OCI-M2 (cell line): ENCODE measurements at regions not wholly inside any gene's neighbourhood (a gene's known extent, or its start where the extent isn't known, plus 50 kb on each side); places are given as distances from the start of the nearest gene placed in this dataset.
"Not testable (repeated sequence)": the region's sequence is repeated elsewhere in the genome, so short reads cannot be mapped to it uniquely, and the experiment has no call there.

ENCODE experiments used
- DNase-seq: peaks from one replicate; lab custom pipeline; 2025; ENCODE audit not compliant: unreplicated experiment; lab: John Stamatoyannopoulos, UW

DNA sequence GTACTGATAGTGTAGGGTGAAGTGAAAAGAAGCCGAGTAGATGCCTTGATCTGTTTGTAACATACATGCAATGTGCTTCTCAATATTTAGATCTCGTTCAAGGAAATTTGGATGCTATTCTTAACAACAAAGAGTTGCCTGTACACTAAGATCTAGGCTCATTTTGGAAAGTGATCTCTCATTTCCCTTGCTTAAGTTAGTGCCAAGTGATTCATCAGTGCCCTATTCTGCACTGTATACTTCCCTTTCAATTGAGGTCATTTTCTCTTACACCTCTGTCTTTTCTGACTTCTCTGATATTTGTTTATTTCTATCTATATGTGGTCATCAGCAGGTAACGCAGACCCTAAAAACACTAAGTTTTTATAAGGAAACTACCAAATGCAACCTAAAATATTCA is 528.6 kb upstream of the PTPRD start:
- DNase-seq, result no peak

DNA sequence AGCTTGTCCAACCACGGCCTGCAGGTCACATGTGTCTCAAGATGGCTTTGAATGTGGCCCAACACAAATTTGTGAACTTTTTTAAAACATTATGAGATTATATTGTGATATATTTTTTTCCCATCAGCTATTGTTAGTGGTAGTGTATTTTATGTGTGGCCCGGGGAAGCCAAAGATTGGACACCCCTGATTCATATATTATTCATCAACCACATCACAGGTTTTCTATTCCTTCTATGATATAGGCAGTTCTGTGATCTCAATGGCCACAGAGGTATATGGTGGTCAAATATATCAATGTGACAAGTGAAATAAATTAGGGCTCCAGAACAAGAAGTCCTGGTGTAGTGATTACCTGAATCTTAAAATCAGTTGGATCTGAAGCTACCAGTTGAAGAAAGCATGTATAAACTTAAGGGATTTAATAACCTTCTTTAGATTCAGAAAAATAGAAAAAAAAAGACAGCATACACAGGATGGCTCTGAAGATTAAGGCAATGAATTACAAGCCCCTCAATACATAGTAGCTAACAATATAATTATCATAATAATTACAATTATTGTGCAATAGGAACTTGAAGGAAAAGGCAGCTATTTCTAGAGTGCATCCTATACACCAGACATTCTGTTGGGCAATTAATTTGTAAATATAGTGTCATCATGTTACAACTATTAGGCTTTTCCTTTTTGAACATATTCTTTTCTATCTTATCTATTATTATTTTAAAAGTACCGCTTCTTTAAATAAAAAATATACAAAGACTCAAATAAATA is 530.4 kb upstream of the PTPRD start:
- no peak for DNase-seq

DNA sequence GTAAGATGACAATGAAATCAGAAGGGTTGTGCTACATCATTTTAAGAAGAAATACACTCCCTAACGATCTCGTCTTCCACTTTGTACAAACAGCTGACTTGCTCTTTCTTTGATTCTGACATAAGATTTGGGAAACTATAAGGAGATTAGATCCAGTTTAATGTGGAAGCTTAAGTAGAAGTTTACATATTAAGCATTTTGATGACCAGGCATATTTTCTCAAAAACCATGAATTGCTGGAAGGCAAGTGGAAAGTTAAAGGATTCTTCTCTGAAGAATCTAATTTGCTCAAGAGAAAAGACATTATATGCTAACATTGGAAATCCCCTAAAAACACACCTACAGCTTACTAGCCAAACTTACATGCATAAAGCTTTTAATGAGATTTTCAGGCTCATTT is 531.9 kb upstream of the PTPRD start:
- DNase-seq, result no peak

DNA sequence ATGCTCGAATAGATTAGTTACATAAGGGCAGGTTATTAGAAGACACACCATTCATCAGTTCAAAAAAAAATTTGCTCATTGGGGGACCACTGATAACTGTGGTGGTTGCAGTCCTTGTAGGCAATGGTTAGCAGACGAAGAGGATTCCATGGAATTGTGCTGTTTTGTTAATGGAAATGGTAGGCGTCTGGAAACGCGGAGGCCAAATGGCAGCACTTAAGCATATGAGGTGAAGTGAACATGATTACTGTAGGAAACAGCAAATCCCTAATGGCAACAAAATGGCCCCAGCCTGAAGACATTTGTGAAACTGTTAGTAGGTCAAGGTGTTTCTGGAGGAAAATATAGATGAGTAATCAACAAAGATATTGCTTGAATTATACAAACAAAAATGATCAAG is 535.4 kb upstream of the PTPRD start:
- no peak for DNase-seq

DNA sequence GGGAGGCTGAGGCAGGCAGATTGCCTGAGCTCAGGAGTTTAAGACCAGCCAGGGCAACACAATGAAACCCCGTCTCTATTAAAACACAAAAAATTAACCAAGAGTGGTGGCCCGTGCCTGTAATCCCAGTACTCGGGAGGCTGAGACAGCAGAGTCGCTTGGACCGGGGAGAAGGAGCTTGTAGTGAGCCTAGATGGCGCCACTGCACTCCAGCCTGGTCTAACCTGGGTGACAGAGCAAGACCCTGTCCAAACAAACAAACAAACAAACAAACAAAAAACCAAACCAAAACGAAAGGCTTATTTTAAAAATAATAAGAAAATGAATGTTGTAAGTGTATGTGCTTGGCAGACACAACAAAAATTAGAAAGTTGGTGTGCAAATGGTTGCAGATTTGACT is 536.3 kb upstream of the PTPRD start:
- DNase-seq, result no peak

DNA sequence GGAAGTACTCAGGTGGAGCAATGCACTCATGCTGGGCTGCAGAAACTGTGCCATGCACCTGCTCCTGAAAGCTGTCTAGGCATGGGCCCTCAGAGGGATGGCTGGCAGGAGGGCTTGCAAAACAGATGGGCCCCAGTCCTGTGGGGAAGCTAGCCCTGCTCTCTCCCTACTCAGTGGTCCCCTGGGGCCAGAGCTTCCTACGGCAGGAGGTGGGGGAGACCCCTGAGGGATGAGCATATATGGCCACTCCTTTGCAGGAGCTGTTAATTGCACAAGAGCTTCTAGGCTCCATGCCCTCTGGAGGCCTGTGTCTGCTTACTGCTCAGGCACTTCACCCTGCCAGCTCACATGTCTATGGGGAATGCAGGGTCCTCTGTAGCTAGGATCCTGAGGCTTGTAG is 545.3 kb upstream of the PTPRD start:
- no peak for DNase-seq

DNA sequence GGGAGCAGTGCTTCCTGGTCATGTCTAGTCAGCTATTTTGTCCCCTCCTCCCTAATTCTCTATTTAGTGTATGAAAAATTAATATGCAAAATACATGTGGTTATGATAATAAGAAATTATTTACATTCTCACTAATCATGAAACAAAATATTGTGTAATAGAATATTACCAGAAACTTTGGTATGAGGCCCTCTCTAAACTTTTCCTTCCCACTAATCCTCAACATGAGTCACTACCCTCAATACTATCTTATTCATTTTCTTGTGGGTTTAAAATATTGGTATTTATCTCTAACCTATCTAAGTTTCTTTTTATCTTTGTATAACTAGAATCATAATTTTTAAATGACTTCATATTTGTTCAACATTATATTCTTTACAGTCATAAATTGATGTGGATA is 545.9 kb upstream of the PTPRD start:
- no peak for DNase-seq

DNA sequence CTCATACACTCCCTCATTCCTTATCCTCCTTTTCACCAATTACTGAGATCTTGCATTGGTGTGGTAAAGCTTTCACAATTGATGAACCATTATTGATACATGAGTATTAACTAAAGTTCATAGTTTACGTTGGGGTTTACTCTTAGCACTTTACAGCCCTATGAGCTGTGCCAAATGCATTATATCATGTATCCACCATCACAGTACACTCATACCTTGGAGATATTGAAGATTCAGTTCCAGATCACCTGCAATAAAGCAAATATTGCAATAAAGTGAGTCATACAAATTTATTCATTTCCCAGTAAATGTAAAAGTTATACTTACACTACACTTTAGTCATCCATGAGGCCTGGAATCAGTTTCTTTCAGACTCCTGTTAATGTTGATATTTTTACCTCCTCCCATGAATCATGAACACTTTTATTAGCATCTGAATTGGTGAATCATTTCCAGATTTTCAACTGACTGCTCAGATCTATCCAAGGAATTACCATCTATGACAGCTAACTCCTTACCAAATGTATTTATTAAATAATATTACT is 546.6 kb upstream of the PTPRD start:
- DNase-seq, result no peak

DNA sequence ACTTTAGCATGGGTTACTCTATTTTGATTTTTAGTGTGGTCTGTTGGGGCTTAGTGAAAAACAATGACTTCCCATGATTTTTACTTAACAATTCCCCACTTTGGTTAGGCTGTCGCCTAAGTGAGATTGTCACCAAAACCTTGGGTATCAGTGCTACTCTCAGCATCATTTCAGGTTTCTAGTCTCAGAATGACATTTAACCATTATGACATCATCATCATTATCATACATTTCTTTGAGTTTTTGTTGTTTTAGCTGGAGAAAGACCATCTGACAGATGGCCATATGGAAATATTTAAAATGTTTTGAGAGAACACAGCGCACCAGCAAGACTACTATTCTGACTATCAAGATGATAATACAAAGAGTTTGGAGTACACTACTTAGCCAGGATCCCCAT is 551.0 kb upstream of the PTPRD start:
- no peak for DNase-seq

DNA sequence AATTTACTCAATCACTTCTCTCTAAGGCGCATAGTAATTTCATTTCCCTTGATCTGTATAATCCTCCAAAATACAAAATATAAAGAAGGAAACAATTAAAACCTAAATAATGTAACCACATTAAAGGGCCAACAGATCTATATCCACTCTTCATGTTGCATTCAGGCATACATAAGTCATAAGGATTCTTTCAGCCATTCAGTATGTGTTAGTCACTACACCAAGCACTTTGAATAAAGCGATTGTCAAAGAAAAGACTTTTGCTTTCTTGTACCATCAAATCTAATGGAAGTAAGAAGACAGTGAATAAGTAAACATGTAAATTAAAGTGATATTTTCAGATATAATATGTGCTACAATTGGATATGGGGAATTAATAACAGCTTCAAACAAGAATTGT is 569.2 kb upstream of the PTPRD start:
- no peak for DNase-seq

DNA sequence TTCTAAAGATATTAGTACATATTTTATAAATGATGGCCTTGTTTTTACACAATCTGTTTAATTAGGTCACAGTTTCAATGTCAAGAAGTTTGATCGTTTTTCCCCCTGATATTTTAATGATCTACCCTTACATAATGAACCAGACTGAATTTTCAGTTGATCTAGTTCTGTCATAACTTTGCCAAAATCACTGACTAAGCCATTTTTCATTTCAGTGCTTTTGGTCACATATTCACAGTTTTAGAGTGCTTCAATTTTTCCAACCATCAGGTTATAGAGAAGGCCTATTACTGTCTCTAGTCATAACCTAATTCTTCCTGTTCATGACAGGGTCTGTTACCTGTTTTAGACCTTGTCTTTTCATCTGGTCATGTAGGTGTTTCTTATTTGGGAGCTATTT is 577.9 kb upstream of the PTPRD start:
- no peak for DNase-seq

DNA sequence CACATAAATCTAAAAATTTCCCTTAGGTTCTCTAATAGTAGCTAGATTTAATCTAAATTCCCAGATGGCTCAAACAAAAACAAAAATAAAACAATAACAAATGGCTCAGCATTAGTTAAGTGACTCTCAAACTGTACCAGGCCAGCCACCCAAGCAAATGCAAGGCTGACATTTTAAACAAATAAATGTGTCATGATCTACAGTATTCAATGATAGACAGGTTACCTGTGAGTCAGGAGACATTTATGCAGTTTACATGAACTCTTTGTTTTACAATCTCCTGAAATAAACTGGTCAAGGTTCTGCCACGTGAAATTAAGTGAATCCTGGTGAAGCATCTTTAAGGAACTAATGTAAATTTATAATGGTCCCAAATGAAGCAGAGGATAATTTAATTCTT is 580.2 kb upstream of the PTPRD start:
- no peak for DNase-seq

DNA sequence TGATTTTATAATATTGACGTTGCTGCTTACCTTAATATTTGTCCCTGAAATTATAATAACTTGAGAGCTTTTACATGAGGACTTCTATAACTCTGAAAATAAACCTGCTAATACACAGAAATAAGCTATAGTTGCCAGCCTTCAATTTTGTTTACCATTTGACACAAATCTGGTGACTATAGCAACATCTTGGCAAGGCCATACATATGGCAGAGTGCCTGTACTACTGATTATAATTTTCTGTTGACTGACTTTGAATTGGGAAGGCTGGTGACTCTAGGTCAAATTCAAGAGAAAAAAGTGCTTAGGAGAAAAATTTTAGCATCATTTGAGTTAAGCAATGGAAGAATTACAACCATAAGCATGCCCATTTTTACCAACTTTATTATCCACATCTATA is 581.4 kb upstream of the PTPRD start:
- no peak for DNase-seq

DNA sequence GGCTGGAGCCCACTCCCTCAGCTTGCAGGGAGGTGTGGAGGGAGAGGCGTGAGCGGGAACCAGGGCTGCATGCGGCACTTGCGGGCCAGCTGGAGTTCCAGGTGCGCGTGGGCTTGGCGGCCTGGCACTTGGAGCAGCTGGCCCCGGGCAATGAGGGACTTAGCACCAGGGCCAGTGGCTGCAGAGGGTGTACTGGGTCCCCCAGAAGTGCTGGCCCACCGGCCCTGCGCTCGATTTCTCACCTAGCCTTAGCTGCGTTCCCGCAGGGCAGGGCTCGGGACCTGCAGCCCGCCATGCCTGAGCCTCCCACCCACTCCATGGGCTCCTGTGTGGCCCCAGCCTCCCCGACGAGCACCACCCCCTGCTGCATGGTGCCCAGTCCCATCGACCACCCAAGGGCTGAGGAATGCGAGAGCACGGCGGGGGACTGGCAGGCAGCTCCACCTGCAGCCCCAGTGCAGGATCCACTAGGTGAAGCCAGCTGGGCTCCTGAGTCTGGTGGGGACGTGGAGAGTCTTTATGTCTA is 584.1 kb upstream of the PTPRD start:
- DNase-seq, result not testable (repeated sequence)

DNA sequence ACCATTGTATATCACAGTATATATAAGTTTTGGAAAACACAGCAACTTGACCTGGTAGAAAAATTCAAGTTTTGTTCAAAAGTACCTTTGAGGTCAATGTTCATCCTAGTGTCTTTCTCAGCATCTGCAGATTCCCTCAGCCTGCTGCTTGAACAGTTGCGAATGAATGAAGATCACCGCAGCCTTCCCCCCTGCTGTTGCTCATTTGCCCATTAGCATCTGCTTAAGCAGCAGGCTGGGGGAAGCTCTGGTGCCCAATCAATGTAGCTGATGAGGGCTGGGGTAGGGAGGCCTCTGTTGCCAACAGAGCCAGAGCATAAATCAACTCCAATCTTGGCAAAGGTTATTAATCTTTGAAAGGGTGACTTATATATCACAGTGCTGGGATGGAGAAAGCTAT is 586.5 kb upstream of the PTPRD start:
- DNase-seq, result no peak

DNA sequence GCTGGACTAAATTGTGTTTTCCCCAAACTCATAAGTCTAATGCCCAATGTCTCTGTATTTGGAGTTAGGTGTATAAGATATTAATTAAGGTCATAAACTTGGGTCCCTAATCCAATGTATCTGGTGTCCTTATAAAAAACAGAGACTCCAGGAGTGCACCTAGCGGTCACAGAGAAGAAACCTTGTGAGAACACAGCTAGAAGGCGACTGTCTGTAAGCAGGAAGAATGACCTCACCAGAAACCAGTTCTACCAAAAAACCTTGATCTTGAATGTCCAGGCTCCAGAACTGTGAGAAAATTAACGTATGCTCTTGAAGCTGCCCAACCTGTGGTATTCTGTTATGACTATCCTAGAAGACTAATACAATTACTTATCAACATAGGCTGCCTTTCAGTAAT is 591.7 kb upstream of the PTPRD start:
- no peak for DNase-seq

DNA sequence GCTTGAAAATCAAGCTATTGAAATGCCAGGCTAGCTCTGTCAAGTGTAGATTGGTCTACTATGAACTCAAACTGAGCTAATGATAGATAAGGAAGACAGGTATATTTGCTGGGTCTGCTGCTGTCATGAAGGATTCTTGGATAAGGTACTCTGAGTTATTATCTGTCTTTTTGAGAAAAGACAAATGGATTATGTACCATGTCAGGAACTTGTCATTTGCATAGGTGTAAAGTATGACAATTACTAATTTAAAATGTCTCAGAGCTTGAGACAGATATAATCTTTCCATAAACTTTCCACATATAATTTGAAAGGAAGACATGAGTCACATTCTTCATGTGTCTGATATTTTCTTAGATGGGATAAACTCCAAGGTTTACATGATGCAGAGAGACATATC is 594.1 kb upstream of the PTPRD start:
- DNase-seq, result no peak

DNA sequence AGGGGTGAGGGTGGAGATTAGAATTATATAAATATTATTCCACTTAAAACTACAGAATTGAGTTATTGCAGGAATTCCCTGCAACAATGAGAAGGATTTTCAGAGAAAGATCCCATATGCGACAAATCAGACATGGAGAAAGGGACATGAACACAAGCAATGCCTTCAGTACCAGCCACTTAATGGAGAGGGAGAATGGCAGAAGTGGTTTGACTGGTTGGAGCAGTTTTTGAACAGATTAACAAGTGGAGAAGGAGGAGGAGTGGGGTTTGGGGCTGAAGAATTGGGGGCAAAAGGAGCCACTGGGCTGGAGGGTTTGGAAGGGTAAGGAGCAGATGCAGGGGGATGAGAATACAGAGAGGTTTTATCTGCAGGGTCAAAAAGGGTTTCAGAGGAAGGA is 620.9 kb upstream of the PTPRD start:
- DNase-seq, result no peak

DNA sequence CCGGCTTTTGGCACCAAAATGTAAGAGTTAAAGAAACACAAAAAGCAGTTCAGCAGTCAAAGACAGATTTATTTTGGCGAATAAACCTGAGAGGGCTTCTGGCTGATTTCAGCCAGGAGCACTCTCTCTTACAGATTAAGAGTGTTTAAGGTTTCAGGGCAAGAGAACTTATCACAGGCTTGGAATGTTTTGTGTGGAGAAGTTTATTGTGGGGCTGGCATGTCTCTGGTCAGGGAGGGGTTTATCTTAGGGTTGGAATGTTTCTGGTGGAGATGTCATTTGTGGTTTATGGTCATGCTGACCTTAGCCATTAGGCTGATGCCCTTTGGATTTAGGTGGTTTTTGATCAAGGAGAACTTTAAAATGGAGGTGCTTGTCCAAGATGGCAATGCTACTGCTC is 622.3 kb upstream of the PTPRD start:
- no peak for DNase-seq

DNA sequence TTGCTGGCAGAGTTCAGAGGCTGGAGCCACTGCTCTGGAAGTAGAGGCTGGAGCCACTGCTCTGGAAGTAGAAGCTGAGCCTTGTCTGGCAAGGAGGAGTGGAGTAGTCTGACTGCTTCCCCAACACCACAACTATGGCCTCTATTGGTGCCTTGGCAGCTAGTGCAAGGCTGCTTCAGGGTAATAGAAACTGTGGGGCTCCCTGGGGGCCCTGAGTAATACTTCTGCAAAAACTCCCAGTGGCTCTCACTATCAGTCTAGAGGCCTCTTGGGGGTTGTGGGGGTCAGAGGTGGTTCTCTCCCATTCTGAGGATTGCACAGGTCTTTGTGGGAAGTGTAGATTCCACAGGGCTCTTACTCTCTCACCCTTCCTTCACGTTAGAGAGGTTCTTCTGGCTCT is 629.0 kb upstream of the PTPRD start:
- DNase-seq, result no peak

DNA sequence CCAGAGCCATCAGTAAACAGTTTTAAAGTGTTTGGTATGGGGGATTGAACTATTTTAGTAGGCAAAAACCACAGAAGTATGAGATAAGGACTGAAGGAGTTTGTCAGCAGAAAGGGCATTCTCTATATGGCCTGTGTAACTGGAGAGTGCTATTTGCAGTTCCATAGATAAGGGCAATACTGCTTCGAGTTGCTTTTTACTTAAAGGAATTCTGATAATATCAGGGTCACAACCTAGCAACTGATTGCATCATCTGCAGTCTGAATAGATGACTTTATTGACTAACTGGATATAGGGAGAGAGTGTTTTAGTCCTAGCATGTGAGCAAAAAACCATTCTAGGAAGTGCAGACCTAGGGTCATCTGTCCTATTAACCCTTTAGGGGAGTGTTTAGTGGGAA is 645.2 kb upstream of the PTPRD start:
- no peak for DNase-seq

DNA sequence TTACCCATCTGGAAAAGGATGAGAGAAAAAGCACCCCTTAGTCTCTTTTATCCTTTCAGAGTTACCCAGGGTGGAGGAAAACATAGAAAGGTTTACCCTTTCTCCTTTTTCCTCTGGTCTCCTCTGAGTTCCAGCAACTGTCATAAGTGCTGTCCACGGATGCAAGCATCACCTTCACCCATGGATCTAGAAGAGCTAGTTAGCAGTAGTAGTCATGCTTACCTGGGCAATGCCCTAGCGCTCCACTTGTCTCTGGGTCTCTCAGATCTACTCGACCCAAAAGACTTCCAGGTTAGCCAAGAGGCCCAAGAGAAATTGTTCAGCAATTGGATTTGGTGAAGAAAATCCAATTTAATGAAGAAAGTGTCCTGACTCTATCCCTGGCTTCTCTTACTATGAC is 656.2 kb upstream of the PTPRD start:
- DNase-seq, result no peak

DNA sequence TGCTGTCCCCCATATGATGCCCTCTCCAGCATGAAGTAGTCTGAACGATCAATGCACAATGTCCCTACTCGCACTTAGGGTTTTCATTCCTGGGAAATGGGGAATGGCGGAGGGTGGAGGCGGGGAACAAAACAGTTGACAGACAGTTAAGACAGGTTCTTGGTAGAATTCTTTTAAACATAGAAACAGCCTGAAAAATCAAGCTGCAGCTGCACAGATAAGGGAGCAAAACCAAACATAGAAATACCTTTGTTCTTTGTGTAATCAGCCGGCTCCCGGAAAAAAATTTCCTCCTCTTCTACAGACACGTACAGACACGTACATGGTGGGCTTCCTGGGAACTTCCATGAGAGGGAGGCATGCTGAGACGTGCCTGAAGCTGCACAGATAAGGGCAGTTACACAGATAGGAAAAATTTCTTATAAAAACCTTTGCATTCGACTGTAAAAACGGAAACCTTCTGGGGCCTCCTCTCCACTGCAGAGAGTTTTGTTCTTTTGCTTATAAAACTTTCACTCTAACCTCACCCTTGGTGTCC is 662.4 kb upstream of the PTPRD start:
- DNase-seq, result no peak
